ENCODE measurements at regions not wholly inside any gene's neighbourhood (a gene's known extent, or its start where the extent isn't known, plus 50 kb on each side); places are given as distances from the start of the nearest gene placed in this dataset.
"Not testable (repeated sequence)": the region's sequence is repeated elsewhere in the genome, so short reads cannot be mapped to it uniquely, and the experiment has no call there.

DNA sequence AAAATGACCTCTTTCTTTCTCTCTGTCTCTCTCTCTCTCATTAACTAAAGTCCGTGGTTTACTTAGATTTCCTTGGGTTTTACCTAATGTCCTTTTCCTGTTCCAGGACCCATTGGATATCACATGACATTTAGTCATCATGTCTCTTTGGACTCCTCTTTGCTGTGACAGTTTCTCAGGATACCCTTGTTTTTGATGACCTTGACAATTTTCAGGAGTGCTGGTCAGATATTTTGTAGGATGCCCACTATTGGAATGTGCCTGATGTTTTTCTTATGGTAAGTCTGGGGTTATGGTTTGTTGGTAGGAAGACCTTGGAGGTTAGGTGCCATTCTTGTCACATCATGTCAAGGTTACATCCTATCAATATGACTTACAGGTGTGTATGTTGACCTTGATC lies 199.2 kb upstream of the HTR1E start:
- no peak for DNase-seq

DNA sequence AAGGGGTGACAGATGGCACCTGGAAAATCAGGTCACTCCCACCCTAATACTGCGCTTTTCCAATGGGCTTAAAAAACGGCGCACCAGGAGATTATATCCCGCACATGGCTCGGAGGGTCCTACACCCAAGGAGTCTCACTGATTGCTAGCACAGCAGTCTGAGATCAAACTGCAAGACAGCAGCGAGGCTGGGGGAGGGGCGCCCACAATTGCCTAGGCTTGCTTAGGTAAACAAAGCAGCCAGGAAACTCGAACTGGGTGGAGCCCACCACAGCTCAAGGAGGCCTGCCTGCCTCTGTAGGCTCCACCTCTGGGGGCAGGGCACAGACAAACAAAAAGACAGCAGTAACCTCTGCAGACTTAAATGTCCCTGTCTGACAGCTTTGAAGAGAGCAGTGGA lies 205.7 kb upstream of the HTR1E start:
- not testable (repeated sequence) for DNase-seq

DNA sequence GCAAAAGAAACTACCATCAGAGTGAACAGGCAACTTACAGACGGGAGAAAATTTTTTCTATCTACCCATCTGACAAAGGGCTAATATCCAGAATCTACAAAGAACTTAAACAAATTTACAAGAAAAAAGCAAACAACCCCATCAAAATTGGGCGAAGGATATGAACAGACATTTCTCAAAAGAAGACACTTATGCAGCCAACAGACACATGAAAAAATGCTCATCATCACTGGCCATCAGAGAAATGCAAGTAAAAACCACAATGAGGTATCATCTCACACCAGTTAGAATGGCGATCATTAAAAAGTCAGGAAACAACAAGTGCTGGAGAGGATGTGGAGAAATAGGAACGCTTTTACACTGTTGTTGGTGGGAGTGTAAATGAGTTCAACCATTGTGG lies 206.6 kb upstream of the HTR1E start:
- DNase-seq: not testable (repeated sequence)

DNA sequence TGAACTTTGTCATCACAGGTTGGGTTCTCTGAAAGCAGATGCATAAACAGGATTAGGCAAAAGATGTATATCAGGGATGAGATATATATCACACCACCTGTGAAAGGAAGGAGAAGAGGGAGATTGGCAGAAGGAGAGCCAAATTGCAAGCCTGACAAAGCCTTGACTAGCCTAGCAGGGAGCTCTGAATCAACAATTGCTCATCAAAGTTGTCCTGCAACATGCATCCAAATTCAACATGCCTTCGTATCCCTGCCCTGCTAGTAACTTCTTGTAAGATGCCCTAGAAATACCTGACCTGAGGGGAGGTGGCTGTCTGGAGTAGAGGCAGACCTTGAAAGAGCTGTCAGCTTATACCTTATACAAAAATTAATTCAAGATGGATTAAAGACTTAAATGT lies 207.1 kb upstream of the HTR1E start:
- DNase-seq: no peak

DNA sequence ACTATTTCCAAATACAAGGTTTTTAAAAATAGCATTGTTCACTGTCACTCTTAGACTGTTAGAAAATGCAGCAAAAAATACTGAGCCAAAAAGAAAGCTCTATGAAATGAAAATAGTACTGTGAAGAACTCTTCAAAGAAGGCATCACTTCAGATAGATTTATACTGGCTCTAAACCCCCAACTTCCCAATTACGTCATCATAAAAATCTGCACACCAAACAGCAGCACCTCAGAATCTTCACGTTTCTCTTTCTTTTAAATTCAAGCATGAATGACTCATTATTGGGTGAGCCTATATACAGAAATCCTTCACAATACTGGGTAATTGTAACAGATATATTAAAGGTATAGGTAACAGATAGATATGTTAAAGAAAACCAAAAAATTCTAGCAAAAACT lies 208.4 kb upstream of the HTR1E start:
- DNase-seq: no peak

DNA sequence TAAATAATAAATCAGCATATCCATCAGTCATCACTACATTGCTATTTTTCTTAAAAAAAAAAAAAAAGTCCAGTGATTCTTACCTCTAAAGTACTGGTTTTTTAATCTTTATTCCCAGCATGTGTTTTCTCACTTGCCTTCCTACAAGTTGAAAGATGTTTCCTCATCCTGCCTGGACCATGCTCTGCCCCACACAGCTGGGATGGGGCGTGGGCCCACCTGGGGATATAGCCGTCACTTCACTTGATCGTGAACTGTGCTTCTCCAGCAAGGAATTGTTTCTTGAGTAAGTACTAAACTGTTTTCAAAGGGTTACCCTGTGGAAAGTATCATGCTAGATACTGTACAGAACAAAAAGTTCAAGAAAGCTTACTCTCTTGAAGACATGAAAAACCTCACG lies 212.6 kb upstream of the HTR1E start:
- DNase-seq: no peak

DNA sequence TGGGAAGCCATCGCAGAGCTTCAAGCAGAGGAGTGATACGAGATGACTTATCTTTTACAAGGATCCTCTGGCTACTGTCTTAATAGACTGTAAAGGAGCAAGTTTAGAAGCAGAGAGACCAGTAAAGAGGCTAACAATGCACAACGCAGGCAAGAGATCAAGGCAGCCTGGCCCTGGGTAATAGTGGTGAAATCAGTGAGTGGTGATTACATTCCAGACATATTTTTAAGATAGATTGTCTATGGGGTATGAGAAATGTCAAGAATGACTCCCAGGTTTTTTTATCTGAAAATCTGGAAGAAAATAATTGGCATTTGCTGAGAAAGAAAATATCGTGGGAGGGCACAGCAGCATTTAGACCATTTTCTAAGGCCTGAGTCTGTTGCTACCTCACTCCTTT lies 213.6 kb upstream of the HTR1E start:
- DNase-seq: no peak

DNA sequence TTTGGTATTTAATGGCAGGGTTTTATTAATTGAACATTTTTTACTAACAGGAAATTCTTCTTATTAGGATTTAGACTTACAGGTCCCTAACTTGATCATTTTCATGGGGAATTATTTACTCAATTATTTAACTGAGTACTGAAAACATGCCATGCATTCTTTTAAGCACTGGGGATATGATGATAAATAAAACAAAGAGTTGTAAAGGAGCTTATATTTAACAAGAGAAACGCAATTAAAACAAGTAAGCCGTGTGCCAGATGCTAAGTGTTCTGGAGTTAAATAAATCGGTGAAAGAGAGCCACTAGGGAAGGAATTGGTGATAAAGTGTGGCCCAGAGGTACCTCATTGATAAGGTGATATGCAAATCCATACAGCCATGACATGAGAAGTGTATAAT lies 214.2 kb upstream of the HTR1E start:
- DNase-seq: no peak

DNA sequence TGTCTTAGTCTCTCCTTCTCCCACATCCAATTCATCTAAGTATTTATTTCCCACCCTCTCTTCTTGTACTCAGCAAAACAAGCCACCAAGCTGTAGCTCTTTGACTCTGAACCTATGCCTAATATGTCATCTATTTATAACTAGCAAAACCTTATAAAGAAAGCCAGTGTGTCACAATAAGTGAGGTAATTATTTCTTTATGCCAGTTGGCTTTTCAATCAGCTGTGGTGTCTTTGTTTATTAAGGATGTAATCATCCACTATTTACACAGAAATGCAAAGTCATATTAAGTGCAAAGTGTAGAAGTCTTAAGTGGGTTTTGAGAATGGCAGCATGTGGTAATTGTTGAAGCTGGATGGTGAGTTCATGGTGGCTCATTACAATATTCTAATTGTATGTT lies 215.2 kb upstream of the HTR1E start:
- no peak for DNase-seq

DNA sequence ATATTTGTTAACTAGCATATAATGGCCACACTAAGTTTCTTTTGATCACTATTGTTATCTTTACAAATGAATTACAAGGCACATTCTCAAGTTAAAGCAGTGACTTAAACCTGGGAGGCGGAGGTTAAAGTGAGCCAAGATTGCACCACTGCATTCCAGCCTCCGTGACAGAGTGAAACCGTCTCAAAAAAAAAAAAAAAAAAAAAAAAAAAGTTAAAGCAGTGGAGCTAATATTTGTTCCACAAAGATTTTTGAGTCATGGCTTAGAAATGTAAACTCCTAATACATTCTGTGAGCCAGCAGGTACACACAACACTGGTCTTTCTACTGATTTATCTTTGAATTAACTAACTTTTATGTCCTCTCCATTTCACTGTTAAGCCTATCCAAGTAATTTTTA lies 221.7 kb upstream of the HTR1E start:
- DNase-seq: no peak

DNA sequence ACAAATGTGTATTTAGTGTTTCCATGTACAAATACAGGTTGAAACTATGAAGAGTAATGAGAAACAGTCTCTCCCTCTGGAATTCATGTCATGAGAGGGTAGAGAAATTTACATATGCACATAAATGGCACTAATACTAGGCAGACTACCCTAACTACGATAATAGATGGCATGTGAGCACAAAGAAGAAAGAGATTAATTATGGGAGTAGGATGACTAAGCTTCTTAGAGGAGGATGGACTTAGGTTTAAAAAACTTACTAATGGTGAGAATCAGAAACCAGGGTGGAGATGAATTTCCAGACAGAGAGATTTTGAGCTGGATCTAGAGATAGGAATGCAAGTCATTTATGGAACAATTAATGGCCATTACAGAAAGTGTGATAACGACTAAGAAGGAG lies 225.3 kb upstream of the HTR1E start:
- DNase-seq: no peak

DNA sequence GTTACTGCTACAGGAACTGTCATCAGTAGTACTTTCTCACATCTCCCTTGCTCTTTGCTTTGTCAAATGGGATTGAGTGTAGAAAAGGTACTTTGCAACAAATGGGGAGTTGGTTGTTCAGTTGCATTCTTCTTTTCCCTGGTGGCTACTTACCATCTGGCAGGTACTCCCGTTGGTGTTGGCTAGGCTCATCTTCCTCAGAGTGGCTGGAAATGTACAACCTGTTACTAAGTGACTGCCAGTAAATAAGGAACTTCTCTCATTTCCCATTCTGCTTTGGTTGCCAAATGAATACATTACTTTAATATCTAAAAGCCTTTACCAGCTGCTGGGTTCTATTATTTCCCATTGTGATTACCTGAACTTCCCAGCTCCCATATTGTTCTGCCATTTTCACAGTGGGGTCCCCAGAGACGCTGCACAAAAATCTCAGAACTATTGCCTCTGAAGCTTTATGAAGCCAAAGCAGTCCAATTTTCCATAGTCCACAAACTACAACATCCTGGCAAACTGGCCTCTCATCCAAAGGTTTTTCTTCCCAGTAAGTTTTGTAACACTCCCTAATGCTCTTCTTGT lies 229.7 kb upstream of the HTR1E start:
- DNase-seq: no peak

DNA sequence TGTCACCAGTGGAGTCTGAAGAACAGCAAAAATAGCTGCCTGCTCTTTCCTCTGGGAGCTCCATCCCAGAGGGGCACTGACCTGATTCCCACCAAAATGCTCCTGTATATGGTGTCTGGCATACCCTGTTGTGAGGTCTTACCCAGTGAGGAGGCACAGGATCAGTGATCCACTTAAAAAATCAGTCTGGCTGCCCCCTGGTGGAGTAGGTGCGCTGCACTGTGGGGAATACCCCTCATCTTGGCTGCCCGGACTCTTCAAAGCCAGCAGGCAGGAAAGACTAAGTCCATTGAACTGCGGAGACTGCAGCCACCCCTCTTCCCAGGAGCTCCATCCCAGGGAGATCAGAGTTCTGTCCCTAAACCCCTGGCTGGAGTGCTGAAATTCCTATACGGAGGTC lies 230.9 kb upstream of the HTR1E start:
- DNase-seq: no peak

DNA sequence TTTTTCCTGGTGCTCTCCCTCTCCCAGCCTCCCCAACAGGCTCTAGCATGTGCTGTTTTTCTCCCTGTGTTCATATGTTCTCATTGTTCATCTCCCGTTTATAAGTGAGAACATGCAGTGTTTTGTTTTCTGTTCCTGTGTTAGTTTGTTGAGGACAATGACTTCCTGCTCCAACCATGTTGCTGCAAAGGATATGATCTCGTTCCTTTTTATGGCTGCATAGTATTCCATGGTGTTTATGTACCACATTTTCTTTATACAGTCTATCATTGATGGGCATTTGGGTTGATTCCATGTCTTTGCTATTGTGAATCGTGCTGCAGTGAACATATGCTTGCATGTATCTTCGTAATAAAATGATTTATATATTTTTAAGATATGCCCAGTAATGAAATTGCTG lies 236.1 kb upstream of the HTR1E start:
- not testable (repeated sequence) for DNase-seq

DNA sequence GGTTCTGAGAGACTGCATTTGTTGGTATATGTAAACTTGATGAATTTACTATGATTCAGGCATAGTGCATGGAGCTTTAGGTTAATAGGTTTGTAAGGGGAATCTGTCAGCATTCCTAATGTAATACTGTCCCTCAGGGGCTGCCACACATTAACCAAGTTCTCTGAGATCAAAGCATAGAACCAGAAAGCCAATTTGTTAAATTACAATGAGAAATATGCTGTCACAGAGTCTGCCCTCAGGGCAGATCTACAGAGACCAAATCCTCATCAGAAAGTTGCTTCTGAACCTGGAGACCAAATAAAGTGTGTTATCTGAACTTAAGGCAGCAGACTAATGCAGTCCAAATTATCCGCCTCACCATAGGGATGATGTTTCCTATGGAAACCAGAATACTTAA lies 250.8 kb upstream of the HTR1E start:
- DNase-seq: no peak

DNA sequence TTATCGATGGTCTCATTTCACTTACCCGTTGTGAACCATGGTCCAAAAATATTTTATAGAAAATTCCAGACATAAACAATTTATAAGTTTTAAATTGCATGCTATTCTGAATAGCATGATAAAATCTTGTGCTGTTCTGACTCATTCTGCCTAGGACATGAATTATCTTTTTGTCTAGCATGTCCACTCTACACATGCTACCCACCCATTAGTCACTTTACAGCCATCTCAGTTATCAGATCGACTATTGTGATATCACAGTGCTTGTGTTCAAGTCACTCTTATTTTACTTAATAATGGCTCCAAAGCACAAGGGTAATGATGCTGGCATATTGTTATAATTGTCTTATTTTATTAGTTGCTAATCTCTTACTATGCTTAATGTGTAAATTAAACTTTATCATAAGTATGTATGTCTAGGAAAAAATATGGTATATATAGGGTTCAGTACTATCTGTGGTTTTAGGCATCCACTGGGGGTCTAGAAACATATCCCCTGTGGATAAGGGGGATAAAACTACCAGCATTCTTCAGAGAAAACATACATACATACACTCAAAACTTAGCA lies 252.0 kb upstream of the HTR1E start:
- DNase-seq: no peak

DNA sequence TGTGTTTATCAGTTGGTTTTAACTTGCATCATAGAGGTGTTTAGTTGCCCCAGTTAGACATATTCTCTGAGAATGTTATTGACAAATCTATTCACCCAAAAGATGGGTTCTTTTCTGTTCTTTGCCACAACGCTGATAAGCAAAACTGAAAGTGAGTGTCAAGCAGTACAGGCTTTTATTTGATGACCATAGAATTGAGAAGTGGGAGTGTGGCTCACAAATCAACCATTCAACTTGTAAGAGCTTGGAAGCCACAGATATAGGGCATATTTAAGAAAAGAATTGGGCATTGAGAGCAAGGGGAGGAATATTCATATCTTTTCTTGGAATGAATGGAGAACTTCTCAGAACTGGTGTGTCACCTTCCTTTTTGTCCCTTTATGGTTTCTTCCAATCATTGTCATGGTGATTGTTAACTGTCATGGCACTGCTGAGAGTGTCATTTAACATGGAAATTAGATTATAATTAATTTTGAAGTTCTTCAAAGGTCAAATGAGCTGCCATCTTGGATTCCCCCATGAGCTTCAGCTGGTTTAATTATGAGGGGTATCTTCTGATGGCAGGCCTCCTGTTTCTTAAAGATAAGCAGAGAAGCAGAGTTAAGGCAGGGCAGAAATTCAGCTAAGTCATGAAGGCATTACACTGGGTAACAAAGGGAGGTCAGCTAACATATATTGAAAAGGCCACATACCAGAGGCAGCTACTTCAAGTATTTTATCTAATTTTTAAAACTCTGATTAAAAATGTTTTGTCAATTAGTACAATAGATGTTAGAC lies 254.0 kb upstream of the HTR1E start:
- DNase-seq: no peak

DNA sequence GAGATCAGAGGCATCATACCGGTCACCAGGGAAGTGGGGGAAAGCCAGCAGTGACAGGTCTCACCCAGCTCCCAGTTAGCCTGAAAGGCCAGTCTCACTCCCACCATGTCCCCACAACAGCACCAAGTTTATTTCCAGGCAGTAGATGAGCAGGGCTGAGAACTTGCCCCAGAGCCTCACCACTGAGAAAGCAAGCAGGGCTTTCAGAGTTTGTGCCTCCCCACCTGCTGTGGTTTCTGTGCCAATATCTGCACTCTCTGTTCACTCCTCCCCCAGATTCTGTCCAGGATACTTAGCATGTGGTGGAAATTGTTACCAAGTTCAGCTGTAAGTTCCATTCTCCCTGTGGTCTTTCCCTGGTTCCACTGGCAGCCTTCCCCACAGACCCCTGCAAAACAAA lies 255.0 kb upstream of the HTR1E start:
- DNase-seq: no peak

DNA sequence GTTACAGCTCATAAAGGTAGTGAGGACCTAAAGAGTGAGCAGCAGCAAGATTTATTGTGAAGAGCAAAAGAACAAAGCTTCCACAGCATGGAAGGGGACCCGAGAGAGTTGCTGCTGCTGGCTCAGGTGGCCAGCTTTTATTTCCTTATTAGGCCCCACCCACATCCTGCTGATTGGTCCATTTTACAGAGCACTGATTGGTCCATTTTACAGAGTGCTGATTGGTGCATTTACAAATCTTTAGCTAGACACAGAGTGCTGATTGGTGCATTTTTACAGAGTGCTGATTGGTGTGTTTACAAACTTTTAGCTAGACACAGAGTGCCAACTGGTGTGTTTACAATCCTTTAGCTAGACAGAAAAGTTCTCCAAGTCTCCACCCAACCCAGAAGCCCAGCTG lies 256.2 kb upstream of the HTR1E start:
- DNase-seq: not testable (repeated sequence)

DNA sequence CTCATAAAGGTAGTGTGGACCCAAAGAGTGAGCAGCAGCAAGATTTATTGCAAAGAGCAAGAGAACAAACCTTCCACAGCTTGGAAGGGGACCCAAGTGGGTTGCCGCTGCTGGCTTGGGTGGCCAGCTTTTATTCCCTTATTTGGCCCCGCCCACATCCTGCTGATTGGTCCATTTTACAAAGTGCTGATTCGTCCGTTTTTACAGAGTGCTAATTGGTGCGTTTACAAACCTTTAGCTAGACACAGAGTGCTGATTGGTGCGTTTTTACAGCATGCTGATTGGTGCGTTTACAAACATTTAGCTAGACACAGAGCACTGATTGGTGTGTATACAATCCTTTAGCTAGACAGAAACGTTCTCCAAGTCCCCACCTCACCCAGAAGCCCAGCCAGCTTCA lies 265.2 kb upstream of the HTR1E start:
- not testable (repeated sequence) for DNase-seq

DNA sequence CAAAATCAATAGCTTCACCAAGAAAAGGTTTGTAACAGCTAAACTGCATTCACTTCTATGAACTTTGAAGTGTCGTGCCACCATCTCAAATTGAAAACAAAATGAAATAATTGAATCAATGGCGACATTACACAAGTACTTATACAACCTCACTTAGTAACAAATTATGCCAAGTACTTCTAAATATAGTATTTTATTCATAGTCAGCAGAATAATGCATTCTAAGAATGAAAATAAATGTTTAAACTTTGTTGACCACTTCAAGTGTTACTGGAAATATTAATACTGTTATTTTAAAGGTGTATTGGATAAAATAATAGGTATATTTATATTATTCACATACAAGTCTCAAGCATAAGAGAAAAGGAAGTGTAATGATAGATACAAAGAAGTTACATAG lies 280.1 kb upstream of the HTR1E start:
- no peak for DNase-seq

DNA sequence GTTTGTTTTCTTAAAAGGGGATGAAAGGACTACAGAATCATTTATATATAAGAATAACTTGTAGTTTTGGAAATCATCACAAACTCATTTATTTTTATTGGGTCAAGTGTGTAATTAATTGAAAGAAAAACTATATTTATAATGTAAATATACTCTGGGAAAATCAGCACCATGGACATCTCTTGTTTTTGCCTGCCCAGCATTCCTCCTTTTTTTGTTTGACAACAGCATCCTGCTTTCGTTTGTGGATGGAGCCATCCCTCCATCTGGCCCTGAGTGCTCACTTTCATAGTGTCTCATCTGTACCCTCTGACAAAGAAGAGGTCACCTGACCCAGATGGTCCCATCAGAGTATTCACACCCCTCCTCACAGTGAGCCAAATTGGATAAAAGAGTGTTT lies 308.2 kb upstream of the HTR1E start:
- DNase-seq: no peak

DNA sequence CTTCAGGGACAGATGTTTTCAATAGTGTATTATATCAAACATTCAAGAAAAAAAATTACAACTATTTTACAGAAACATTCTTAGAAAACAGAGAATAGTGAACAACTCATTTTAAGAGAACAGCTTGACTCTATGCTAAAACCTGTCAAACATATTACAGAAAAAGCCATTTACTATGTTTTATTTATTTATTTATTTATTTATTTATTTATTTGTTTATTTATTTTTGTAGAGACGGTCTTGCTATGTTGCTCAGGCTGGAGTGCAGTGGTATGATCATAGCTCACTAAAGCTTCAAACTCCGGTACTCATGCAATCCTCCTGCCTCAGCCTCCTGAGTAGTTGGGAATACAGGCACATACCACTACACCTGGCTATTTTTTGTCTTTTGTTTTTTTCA lies 317.9 kb upstream of the HTR1E start:
- DNase-seq: no peak

Measured in anterior cingulate cortex (tissue), 58 donors.